DMS 273 treated with DMSO at 0.1 percent for 48 hours (cell line): ENCODE measurements at regions not wholly inside any gene's neighbourhood (a gene's known extent, or its start where the extent isn't known, plus 50 kb on each side); places are given as distances from the start of the nearest gene placed in this dataset.
"Not testable (repeated sequence)": the region's sequence is repeated elsewhere in the genome, so short reads cannot be mapped to it uniquely, and the experiment has no call there.

ENCODE experiments used
- DNase-seq: peaks from one replicate; lab custom pipeline; 2025; lab: John Stamatoyannopoulos, UW

DNA sequence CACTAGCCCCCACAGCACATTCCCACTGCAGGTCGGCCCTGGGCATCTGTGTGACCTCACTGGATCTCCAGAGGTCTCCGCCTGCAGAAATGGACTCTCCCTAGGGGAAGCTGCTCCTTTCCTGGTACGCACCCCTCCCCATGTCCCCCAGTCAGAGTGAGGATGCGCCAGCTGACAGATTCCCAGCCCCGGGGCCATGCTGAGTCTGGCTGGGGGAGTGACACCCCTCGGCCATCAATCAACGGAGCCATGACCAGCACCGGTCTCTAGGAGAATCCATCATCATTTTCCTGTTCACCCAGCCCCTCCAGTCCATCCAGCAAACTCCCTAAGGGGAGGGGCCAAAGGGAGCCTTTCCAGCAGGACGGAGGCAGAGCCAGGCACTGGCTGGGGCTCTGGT is 68.7 kb upstream of the PAX7 start:
- DNase-seq, result no peak

DNA sequence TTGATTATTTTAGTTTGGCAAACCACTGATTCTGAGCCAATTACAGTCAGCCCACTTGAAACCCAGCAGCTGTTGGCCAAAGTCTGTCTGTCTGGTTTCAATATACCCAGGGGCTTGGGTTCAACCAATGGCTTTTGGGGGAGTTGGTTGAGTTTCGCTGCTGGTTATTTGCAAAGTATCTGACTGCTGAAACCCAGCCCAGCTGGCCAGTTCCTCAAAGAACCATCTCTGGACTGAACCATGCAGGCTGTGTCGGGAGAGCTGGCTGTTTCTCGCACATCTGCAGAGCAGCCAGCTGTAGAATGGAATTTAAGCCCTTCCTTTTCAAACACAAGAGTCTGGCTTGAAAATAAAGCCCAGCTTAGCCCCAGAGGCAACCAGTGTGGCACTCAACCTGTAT is 66.0 kb upstream of the PAX7 start:
- no peak for DNase-seq

DNA sequence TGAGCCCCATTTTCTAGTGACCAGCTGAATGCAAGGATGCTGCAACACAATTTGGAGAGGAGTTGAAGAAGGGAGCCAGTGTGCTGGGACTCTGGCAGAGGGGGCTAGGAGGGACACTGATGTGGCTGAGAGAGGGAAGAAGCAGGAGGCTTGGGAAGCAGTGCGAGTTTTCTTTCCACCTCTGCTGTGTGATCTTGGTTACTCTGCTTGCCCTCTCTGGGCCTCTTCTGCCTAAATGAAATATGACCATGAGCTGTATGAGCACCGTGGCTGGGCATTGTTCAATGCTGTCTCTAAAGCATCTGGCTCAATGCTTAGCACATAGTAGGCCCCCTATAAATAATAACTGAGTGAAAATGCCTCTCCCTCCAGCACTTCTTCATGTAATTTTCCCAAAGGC is 65.3 kb upstream of the PAX7 start:
- no peak for DNase-seq

DNA sequence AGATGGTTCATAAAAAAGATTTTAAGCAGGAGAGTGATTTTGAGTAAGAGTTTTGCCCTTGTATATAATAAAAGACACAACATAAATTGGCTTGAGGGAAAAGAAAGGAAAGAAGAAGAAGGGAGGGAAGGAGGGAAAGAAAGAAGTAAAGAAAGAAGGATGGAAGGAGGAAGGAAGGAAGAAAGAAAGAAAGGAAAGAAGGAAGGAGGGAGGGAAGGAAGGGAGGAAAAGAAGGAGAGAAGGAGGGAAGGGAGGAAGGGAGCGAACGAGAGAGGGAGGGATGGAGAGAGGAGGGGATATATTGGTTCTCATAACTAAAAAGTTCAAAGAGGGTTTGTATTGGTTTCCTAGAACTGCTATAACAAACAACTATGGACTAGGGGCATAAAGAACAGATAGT is 62.2 kb upstream of the PAX7 start:
- no peak for DNase-seq

DNA sequence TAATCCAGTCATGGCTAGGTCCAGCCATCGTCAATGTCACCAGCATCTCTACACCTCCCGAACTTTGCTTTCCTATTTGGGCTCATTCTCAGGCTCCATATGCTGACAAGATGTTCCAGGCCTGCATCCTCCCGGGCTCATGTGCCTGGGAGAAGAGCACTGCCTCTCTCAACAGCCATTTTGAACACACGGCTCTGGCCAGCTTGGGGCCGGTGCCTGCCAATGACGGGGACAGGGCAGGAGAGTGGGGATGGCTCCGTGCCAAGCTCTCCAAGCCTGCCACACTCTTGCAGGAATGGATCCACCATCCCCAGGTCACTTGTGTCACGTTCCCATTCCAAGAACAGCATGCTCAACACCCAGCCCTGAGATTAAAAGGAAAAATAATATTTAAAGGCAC is 61.4 kb upstream of the PAX7 start:
- no peak for DNase-seq

DNA sequence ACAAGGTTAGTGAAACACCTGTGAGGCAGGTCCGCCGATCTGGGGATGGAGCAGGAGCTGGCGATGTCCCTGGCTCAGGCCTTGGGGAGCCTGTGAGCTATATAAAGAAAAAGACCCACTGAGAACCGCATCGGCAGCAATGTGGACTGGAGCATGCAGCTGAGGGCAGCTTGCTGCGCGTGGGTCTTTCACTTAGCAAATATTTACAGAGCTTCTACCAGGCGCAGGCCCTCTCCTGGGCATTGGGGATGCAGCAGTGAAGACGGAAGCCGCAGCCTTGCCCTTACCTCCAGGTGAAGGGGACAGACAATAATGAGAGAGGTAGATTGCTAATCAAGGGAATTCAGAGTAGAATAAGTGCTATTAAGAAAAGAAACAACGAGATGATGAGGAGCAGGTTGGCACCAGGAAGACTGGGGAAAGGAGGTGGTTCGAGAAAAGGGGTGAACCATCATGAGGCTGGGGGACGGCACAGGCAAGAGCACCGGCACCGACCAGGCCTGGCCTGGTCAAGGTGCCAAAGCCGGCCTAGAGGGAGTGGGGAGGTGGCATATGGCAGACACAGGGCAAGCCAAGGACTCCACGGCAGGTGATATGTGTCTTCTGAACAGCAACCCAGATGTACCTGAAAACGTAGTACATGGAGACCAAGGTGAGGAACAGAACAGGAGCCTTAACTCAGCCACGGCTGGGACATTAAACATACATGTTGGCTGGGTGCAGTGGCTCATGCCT is 60.7 kb upstream of the PAX7 start:
- no peak for DNase-seq

DNA sequence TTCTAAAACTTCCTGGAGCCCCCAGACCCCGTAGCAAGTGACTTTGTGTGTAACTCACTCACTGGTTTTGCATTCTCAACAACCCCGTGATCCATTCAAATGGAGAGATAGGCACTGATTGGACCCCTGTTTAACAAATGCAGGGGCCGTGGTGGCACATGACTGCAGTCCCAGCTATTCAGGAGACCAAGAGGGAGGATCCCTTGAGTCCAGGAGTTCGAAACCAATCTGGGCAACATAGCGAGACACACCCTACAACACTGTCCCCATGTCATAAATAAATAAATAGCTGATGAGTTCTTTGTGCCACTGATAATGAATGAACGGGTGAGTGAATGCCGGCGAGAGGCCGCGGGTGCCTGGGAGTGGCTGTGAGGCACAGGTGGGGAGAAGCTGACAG is 59.4 kb upstream of the PAX7 start:
- no peak for DNase-seq

DNA sequence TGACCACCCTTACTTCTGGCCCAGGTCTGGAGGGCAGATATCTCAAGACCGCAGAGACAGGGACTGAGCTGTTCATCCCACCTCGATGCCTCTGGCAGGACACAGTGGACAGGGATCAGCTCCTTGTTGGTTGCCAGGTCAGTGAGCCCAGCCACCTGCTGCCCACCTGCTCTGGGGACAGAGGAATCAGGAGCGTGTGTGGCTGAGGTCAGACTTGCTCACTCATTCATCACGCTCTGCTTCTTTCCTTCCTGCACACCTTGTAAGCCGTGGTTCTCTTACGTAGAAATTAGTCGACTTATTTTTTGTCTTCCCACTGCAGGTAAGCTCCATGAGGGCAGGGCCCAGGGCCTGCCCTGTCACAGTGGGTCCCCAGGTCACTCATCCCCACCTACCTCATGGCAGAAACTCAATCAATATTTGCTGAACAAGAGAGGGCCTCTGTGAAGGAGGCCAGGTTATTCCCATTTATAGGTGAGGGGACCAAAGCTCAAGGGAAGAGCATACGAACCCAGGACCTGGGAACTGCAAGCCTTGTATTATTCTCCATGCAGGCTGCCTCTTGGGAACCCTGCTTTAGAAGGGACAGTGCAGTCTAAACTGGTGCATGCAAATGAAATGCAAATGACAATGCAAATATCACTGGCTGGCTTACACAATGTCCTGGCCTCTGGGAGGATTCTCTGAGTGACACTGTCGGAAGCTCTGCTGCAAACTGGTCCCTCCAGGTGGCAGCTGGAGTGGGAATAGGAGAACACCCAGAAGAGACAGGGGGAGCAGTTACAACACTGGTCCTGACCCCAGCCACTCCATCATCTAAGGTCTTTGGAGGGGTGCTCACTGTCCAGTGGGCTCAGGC is 58.4 kb upstream of the PAX7 start:
- no peak for DNase-seq

DNA sequence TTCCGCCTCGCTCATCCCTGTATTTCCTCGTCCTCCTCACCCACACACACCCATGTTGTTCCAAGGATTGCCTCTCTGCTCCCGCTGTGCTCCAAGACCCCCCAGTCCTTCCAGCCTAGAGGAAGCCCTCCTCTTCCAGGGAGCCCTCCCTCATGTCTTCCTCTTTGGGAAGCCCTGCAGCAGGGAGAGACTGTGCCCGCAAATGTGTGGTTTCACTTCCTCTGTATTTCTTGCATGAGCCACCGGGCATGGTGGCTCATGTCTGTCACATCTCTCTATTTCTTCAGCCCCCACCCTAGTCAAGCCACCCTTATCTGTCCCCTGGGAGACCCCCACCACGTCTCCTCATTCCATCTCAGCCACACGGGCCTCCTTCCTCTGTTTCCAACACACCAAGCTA is 57.5 kb upstream of the PAX7 start:
- DNase-seq, result no peak

DNA sequence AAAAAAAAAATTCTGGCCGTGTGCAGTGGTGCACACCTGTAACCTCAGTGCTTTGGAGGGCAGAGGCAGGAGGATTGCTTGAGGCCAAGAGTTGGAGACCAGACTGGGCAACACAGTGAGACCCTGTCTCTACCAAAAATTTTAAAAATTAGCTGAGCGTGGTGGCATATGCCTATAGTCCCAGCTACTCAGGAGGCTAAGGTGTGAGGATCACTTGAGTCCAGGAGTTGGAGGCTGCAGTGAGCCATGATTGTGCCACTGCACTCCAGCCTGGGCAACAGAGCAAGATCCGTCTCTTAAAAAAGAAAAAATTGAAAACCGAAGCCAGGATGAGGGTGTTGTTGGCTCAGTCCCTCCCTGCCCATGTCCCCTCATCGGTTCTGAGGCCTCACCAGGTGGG is 55.9 kb upstream of the PAX7 start:
- DNase-seq, result no peak

DNA sequence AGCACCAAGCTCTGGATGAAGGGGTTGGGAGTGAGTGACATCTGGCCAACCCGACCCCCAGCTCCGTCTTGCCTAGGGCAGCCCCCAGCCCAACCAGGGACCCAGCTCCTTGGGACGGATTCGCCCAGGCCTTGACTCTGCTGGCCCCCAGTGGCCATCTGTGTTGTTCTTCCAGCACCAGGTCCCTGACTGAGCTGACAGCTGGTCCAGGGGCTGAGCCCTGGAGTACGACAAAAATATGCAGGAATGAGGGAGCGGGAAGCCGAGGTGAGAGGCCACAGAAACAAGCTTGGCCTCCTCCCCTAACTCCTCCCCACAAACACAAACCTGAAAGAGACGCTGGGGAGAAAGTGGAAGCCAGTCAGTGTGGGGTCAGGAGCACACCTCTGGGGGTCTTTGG is 55.0 kb upstream of the PAX7 start:
- DNase-seq, result peak; percentile 8

DNA sequence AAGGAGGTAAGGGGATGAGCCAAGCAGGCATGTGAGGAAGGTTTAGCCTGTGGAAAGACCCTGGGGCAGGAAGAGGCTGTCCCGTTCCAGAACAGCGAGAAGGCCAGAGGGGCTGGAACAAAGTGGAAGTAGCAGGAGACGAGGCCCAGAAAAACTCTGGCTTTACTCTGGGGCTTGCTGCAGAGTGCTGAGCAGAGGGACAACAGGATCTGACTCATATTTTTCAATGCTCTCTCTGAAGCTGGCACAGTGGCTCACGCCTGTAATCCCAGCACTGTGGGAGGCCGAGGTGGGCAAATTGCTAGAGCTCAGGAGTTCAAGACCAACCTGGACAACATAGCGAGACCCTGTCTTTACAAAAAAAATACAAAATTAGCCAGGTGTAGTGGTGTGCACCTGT is 52.4 kb upstream of the PAX7 start:
- no peak for DNase-seq

DNA sequence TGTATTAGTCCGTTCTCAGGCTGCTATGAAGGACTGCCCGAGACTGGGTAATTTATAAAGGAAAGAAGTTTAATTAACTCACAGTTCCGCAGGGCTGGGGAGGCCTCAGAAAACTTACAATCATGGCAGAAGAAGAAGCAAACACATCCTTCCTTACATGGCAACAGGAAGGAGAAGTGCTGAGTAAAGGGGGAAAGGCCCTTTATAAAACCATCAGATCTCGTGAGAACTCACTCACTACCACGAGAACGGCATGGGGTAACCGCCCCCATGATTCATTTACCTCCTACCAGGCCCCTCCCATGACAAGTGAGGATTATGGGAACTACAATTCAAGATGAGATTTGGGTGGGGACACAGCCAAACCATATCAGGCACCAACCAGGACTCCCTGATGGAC is 51.4 kb upstream of the PAX7 start:
- DNase-seq, result not testable (repeated sequence)

DNA sequence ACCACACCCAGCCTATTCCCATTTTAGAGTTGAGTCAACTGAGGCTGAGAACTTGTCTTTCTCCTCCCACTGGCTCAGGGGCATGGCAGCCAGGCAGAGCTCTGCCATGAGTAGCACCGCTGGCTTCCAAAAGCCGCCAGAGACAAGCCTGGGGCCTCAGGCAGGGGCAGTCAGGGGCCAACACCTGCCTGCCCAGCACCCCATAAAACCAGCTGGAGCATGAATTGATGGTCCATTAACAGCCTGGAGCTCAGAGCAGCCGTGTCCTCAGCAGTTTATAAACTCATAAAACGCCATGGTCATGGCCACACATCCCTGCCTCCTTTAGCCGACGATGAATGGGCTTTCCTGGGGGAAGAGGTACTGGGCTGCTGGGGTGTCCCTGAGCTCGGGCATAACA is 50.6 kb upstream of the PAX7 start:
- no peak for DNase-seq

DNA sequence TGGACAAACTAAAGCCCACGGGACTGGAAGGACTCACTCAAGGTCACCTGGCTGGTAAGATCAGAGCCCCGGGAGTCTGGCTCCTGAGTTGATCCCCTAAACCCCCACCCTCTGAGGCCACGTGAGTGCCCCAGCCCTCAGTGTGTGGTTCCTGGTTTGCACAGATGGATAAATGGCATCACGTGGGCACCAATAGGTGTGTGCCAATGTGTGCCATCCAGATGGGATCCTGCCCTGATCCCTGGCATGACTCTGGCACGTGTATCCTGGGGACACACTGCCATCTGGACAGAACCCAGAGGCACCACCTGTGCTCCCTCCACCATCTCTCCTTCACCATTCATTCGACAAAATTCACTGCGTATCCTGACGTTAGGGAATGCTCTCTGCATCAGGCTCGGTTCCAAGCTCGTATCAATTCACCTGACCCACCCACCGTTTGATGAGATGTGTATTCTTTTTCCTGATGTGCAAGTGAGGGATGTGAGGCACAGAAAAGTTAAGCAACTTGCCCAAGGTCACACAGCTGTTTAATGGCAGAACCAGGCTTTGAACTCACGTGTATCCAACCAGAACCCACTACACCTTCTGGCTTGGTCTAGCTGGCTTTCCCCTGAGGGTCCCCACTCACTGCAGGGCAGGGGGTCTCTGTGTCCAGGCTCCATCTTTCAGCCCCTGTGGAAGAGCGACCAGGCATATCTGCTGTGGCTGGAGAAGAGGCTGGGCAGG is 49.8 kb upstream of the PAX7 start:
- DNase-seq, result peak; percentile 45
